ENCODE measurements at regions not wholly inside any gene's neighbourhood (a gene's known extent, or its start where the extent isn't known, plus 50 kb on each side); places are given as distances from the start of the nearest gene placed in this dataset.
A peak's percentile ranks its signal among the peaks of the same experiment; 100 is the strongest.
"Not testable (repeated sequence)": the region's sequence is repeated elsewhere in the genome, so short reads cannot be mapped to it uniquely, and the experiment has no call there.

GRCh38 chr7:104959483-104959882, 54.5 kb upstream of the KMT2E start:
- CTCF ChIA-PET: interaction anchor here (1.5 kb wide), 1 partner anchor 21 kb away, joined by 3 read pairs; no protein-coding TSS in a partner anchor
- H3K4me1 ChIP-seq (ENCODE audit: control insufficient read depth, insufficient read depth, low read length); H3K27ac ChIP-seq (ENCODE audit: extremely low read depth, low read depth, low read length); H3K4me3 ChIP-seq (ENCODE audit: low read depth, low read length); H3K36me3 ChIP-seq (ENCODE audit: control insufficient read depth in 2 of 2, insufficient read depth in 1 of 2, low read length in 2 of 2); H3K9me3 ChIP-seq (ENCODE audit: control insufficient read depth, insufficient read depth, low read depth, low read length); POLR2A ChIA-PET: not testable (repeated sequence)
- TF ChIP-seq ZNF580 (tag by site-specific recombination; IDR thresholded peaks at IDR 0.05) (peak; percentile 75), ZNF146 (tag by site-specific recombination; IDR thresholded peaks at IDR 0.05) (peak; percentile 94)

- Histone ChIP-seq H3K36me3 (ENCODE audit: control insufficient read depth in 2 of 2, insufficient read depth in 1 of 2, low read length in 2 of 2) (no peaks in the 10 kb centered on the region), H3K4me3 (ENCODE audit: low read depth, low read length) (no peak overlapping the region), H3K4me1 (ENCODE audit: control insufficient read depth, insufficient read depth, low read length) (no peaks in the 10 kb centered on the region), H3K9me3 (ENCODE audit: control insufficient read depth, insufficient read depth, low read depth, low read length) (no peaks in the 10 kb centered on the region), H3K27ac (ENCODE audit: extremely low read depth, low read depth, low read length) (no peak overlapping the region)
- TF ChIP-seq ZNF561 (tag by site-specific recombination; IDR thresholded peaks at IDR 0.05; ENCODE audit: borderline replicate concordance) (no peak), ZNF658 (tag by site-specific recombination; IDR thresholded peaks at IDR 0.05) (no peak), IKZF3 (tag by site-specific recombination; IDR thresholded peaks at IDR 0.05) (no peak), ZNF843 (tag by site-specific recombination; IDR thresholded peaks at IDR 0.05) (no peak), ZNF488 (tag by site-specific recombination; IDR thresholded peaks at IDR 0.05) (no peak), ZSCAN30 (tag by site-specific recombination; IDR thresholded peaks at IDR 0.05) (no peak), ZBTB48 (tag by site-specific recombination; IDR thresholded peaks at IDR 0.05) (no peak), HOXC10 (CRISPR knock-in tag; IDR thresholded peaks at IDR 0.05) (no peak), TCF7L2 (IDR thresholded peaks at IDR 0.05; ENCODE audit: borderline replicate concordance, low read depth, low read length) (no peak), ZNF311 (tag by site-specific recombination; IDR thresholded peaks at IDR 0.05; ENCODE audit: borderline replicate concordance) (no peak), ZNF514 (tag by site-specific recombination; IDR thresholded peaks at IDR 0.05) (no peak), ZSCAN5A (tag by site-specific recombination; IDR thresholded peaks at IDR 0.05) (no peak), ZNF555 (tag by site-specific recombination; conservative IDR thresholded peaks at IDR 0.05) (no peak)
- CTCF ChIA-PET: no interaction called here
- POLR2A ChIA-PET: no interaction called here
These were observed 53.1 kb upstream of the KMT2E start for GRCh38 chr7:104960741-104961448.

GRCh38 chr7:104961821-104962220, 52.2 kb upstream of the KMT2E start:
- Histone ChIP-seq H3K4me3 (ENCODE audit: low read depth, low read length) (no peak overlapping the region), H3K36me3 (ENCODE audit: control insufficient read depth in 2 of 2, insufficient read depth in 1 of 2, low read length in 2 of 2) (no peaks in the 10 kb centered on the region), H3K4me1 (ENCODE audit: control insufficient read depth, insufficient read depth, low read length) (no peaks in the 10 kb centered on the region), H3K9me3 (ENCODE audit: control insufficient read depth, insufficient read depth, low read depth, low read length) (no peaks in the 10 kb centered on the region), H3K27ac (ENCODE audit: extremely low read depth, low read depth, low read length) (no peak overlapping the region)
- CTCF ChIA-PET: no interaction called here
- POLR2A ChIA-PET: no interaction called here
- no peak for TF ChIP-seq ZNF18 (tag by site-specific recombination; IDR thresholded peaks at IDR 0.05)
- TF ChIP-seq OVOL3 (tag by site-specific recombination; IDR thresholded peaks at IDR 0.05): no peak
- no peak for TF ChIP-seq ZNF677 (tag by site-specific recombination; IDR thresholded peaks at IDR 0.05)
- TF ChIP-seq ZBTB26 (tag by site-specific recombination; optimal IDR thresholded peaks at IDR 0.05): no peak
- no peak for TF ChIP-seq ZNF433 (tag by site-specific recombination; IDR thresholded peaks at IDR 0.05; ENCODE audit: low read depth)
- TF ChIP-seq ZNF488 (tag by site-specific recombination; IDR thresholded peaks at IDR 0.05): no peak
- no peak for TF ChIP-seq KLF8 (tag by site-specific recombination; IDR thresholded peaks at IDR 0.05)
- no peak for TF ChIP-seq YY1 (tag by site-specific recombination; IDR thresholded peaks at IDR 0.05)
- no peak for TF ChIP-seq ZXDB (tag by site-specific recombination; IDR thresholded peaks at IDR 0.05)
- no peak for TF ChIP-seq ZNF621 (tag by site-specific recombination; IDR thresholded peaks at IDR 0.05)
- no peak for TF ChIP-seq ZNF664 (tag by site-specific recombination; IDR thresholded peaks at IDR 0.05)
- TF ChIP-seq ZNF114 (tag by site-specific recombination; IDR thresholded peaks at IDR 0.05): no peak
- no peak for TF ChIP-seq ZNF626 (tag by site-specific recombination; IDR thresholded peaks at IDR 0.05)
